Endothelial cell of umbilical vein (primary cell): ENCODE measurements at regions not wholly inside any gene's neighbourhood (a gene's known extent, or its start where the extent isn't known, plus 50 kb on each side); places are given as distances from the start of the nearest gene placed in this dataset.

Source experiments
- CTCF ChIP-seq, 2 donors: IDR thresholded peaks; 1 replicate in 1 of 2; 2 replicates in 1 of 2; pipeline ENCODE4 v1.5.1; 2011; ENCODE audit warnings: low read length in 2 of 2, mild to moderate bottlenecking in 2 of 2, moderate library complexity in 2 of 2, control low read depth in 1 of 2, inconsistent platforms in 1 of 2, low read depth in 1 of 2; ENCODE audit not compliant: insufficient read depth in 1 of 2; ENCODE audit errors: extremely low read depth in 1 of 2
- EZH2 ChIP-seq: IDR thresholded peaks from 2 replicates; pipeline ENCODE4 v1.6.1; 2012; ENCODE audit warnings: borderline replicate concordance, low read depth, mild to moderate bottlenecking, moderate library complexity, low read length, inconsistent platforms; ENCODE audit not compliant: severe bottlenecking
- GATA2 ChIP-seq: IDR thresholded peaks from 2 replicates; pipeline ENCODE4 v1.7.0; 2011; ENCODE audit warnings: low read depth, mild to moderate bottlenecking, moderate library complexity, mixed read lengths, low read length; ENCODE audit not compliant: insufficient read length, insufficient read depth
- JUN ChIP-seq: IDR thresholded peaks from 2 replicates; pipeline ENCODE4 v1.6.1; 2011; ENCODE audit warnings: borderline replicate concordance, low read depth; ENCODE audit not compliant: insufficient read length, insufficient read depth
- MAX ChIP-seq: IDR thresholded peaks from 2 replicates; pipeline ENCODE4 v1.6.1; 2011; ENCODE audit not compliant: insufficient read depth, insufficient read length
- MYC ChIP-seq: IDR thresholded peaks from one replicate; pipeline ENCODE4 v1.6.1; 2011; ENCODE audit warnings: mild to moderate bottlenecking, low read depth, low read length
- POLR2A ChIP-seq: IDR thresholded peaks from 2 replicates; pipeline ENCODE4 v1.6.1; 2012; ENCODE audit warnings: low read depth, mild to moderate bottlenecking, control low read depth, low read length
- POLR2AphosphoS5 ChIP-seq: IDR thresholded peaks from 2 replicates; pipeline ENCODE4 v1.6.1; 2012; ENCODE audit warnings: low read depth, mild to moderate bottlenecking, control low read depth, low read length, moderate library complexity; ENCODE audit not compliant: insufficient read depth

- TF ChIP-seq CTCF (IDR thresholded peaks at IDR 0.05; ENCODE audit: extremely low read depth in 1 of 2, insufficient read depth in 1 of 2, low read depth in 1 of 2, low read length in 2 of 2) (no peak), MAX (no peak), EZH2 (no peak), POLR2A (no peak), POLR2AphosphoS5 (no peak), GATA2 (no peak), MYC (no peak), JUN (no peak)
Measured at GRCh38 chr5:3382151-3382550, 213.5 kb upstream of the IRX1 start.
